Endothelial cell (in vitro differentiated cells): ENCODE measurements at regions not wholly inside any gene's neighbourhood (a gene's known extent, or its start where the extent isn't known, plus 50 kb on each side); places are given as distances from the start of the nearest gene placed in this dataset.

Experiments used
- DNase-seq: peaks from one replicate; pipeline ENCODE4 v3.0.0; 2021; ENCODE audit warnings: low spot score
- H3K27ac Mint-ChIP-seq: one replicate; pipeline ENCODE4 v1.8.0; 2021; ENCODE audit warnings: mixed read lengths, inconsistent platforms; ENCODE audit not compliant: unreplicated experiment
- H3K27me3 Mint-ChIP-seq: one replicate; pipeline ENCODE4 v1.8.0; 2021; ENCODE audit warnings: mild to moderate bottlenecking, moderate library complexity, mixed read lengths, inconsistent platforms; ENCODE audit not compliant: unreplicated experiment
- H3K36me3 Mint-ChIP-seq: one replicate; pipeline ENCODE4 v1.8.0; 2021; ENCODE audit warnings: mild to moderate bottlenecking, low read depth, mixed read lengths, inconsistent platforms; ENCODE audit not compliant: unreplicated experiment
- H3K4me1 Mint-ChIP-seq: one replicate; pipeline ENCODE4 v1.8.0; 2021; ENCODE audit warnings: mild to moderate bottlenecking, mixed read lengths, inconsistent platforms; ENCODE audit not compliant: unreplicated experiment
- H3K4me3 Mint-ChIP-seq: one replicate; pipeline ENCODE4 v1.8.0; 2021; ENCODE audit warnings: mild to moderate bottlenecking, mixed read lengths, inconsistent platforms; ENCODE audit not compliant: unreplicated experiment
- H3K9me3 Mint-ChIP-seq: one replicate; pipeline ENCODE4 v1.8.0; 2021; ENCODE audit warnings: mixed read lengths, inconsistent platforms; ENCODE audit not compliant: unreplicated experiment
- TF ChIP-seq, protein P1 (sequence below): fragments of 200-600 bp; sonication (generic); IDR thresholded peaks from one replicate; pipeline ENCODE4 v1.5.0; 2021; ENCODE audit warnings: antibody characterized with exemption; ENCODE audit not compliant: unreplicated experiment

DNA sequence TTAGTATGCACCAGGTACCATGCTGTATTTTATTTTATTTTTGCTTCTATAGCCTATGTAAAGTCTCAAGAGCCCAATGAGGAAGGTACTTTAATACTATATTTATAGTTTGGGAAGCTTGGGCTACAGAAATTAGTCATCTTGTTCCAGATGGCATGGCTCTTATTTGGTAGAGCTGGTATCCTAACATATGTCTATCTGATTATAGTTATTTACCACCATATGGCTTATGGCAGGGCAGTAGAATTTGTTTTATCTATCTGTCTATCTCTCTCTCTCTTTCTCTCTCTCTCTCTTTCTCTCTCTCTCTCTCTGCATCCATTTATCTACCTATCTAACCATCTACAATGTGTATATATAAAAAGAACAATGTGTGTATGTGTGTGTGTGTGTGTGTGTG lies 1293.7 kb upstream of the SLC39A10 start:
- H3K4me3 Mint-ChIP-seq, result no peak overlapping the region
- peaks cover 7% of the 10 kb centered on the region for H3K9me3 Mint-ChIP-seq
- no peak overlapping the region for H3K27ac Mint-ChIP-seq
- H3K36me3 Mint-ChIP-seq, result no peaks in the 10 kb centered on the region
- no peaks in the 10 kb centered on the region for H3K4me1 Mint-ChIP-seq
- TF ChIP-seq, protein P1, sequence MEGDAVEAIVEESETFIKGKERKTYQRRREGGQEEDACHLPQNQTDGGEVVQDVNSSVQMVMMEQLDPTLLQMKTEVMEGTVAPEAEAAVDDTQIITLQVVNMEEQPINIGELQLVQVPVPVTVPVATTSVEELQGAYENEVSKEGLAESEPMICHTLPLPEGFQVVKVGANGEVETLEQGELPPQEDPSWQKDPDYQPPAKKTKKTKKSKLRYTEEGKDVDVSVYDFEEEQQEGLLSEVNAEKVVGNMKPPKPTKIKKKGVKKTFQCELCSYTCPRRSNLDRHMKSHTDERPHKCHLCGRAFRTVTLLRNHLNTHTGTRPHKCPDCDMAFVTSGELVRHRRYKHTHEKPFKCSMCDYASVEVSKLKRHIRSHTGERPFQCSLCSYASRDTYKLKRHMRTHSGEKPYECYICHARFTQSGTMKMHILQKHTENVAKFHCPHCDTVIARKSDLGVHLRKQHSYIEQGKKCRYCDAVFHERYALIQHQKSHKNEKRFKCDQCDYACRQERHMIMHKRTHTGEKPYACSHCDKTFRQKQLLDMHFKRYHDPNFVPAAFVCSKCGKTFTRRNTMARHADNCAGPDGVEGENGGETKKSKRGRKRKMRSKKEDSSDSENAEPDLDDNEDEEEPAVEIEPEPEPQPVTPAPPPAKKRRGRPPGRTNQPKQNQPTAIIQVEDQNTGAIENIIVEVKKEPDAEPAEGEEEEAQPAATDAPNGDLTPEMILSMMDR, result no peak
- DNase-seq, result no peak
- H3K27me3 Mint-ChIP-seq, result no peaks in the 10 kb centered on the region

DNA sequence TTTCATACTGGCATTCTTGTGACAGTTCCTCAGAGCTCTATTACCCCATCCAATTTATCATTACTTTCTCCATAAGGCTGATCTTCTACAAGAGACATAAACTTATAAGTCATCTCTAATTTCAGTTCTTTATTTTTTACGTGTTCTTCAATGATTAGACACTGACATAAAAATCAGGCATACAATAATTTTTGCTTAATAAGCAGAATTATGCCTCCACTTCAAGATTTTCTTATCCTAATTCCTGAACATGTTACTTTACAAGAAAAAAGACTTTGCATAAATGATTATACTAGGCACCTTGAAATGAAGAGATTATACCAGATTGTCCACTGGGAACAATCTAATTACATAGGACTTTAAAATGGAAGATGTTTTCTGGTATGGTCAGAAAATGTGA lies 1304.5 kb upstream of the SLC39A10 start:
- TF ChIP-seq, protein P1, result no peak
- no peaks in the 10 kb centered on the region for H3K27me3 Mint-ChIP-seq
- no peaks in the 10 kb centered on the region for H3K36me3 Mint-ChIP-seq
- no peak overlapping the region for H3K27ac Mint-ChIP-seq
- no peaks in the 10 kb centered on the region for H3K4me1 Mint-ChIP-seq
- no peak for DNase-seq
- H3K4me3 Mint-ChIP-seq, result no peak overlapping the region
- H3K9me3 Mint-ChIP-seq, result no peaks in the 10 kb centered on the region

DNA sequence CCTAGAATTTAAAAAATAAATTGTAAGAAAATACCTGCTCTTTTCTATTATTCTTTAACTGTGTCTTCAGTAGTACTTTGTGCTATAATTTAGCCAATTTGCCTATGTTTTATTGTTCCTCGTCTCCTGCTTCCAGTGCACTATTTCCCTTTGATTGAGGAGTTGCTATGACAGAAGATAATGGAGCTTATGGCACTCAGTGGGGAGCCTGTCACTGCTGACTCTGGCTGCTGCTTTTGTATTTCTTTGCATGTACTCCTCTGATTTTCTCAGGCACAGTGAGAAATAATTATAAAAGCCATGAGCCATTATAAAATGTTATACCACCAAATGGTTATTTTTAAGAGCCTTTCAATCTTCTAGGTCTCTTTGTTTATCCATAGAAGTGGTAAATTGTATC lies 1310.8 kb upstream of the SLC39A10 start:
- Mint-ChIP-seq H3K36me3 (no peaks in the 10 kb centered on the region), H3K9me3 (no peaks in the 10 kb centered on the region), H3K27ac (no peak overlapping the region), H3K27me3 (no peaks in the 10 kb centered on the region), H3K4me3 (no peak overlapping the region), H3K4me1 (no peaks in the 10 kb centered on the region)
- no peak for DNase-seq
- TF ChIP-seq, protein P1, result no peak

DNA sequence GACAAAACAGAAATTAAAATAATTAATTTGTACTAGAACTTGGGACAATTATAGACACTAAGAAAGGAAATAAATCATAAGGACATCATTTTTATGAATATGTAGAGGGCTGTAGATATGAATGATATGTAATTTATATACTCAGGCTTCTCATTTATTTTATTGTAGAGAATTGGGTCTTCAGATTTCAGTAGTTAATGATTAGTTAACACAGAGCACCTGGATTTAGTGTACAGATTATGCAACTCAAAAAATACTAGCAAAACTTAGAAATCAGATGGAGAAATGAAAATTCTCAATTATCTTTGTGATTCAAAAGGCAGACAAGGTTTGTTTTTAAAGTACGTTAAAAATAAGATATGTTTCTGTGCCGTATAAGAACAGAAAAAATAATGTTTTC lies 1311.7 kb upstream of the SLC39A10 start:
- TF ChIP-seq, protein P1, result no peak
- H3K4me1 Mint-ChIP-seq, result no peaks in the 10 kb centered on the region
- H3K36me3 Mint-ChIP-seq, result no peaks in the 10 kb centered on the region
- H3K27me3 Mint-ChIP-seq, result no peaks in the 10 kb centered on the region
- DNase-seq, result no peak
- no peaks in the 10 kb centered on the region for H3K9me3 Mint-ChIP-seq
- no peak overlapping the region for H3K4me3 Mint-ChIP-seq
- H3K27ac Mint-ChIP-seq, result no peak overlapping the region

DNA sequence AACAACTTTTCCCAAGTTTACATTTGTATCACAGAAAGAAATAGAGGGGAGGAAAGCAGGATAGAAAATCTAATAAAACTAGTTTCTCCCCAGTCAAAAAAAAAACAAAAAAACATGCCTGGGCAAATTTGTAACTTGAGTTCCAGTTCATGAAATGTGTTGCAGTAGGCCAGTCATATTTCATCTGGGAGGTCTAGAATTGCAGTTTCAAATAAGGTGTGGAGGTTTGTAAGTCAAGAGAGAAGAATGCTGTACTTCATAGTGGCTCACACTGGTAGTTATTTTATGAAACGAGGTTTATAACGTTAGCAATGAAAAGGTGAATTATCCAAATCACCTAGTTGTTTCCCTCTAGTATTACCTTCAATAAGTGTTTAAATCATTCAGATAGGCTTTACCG lies 1313.9 kb upstream of the SLC39A10 start:
- Mint-ChIP-seq H3K36me3 (no peaks in the 10 kb centered on the region), H3K4me3 (no peak overlapping the region), H3K27ac (no peak overlapping the region), H3K9me3 (no peaks in the 10 kb centered on the region), H3K27me3 (no peaks in the 10 kb centered on the region), H3K4me1 (no peaks in the 10 kb centered on the region)
- DNase-seq, result no peak
- TF ChIP-seq, protein P1, result no peak
